ENCODE measurements at regions not wholly inside any gene's neighbourhood (a gene's known extent, or its start where the extent isn't known, plus 50 kb on each side); places are given as distances from the start of the nearest gene placed in this dataset.

DNA sequence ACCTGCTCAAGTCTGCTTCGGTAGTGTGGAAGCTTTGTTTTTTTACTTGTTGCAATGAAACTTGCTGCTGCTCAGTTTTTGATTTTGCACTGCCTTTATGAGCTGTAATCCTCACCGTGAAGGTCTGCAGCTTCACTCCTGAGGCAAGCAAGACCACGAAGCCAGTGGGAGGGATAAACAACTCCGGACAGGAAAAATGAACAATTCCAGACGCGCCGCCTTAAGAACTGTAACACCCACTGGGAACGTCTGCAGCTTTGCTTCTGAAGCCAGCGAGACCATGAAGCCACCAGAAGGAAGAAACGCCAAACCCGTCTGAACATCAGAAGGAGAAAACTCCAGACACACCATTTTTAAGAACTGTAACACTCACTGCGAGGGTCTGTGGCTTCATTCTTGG, 245.7 kb upstream of the REG3G start:
- TF ChIP-seq, protein P1, sequence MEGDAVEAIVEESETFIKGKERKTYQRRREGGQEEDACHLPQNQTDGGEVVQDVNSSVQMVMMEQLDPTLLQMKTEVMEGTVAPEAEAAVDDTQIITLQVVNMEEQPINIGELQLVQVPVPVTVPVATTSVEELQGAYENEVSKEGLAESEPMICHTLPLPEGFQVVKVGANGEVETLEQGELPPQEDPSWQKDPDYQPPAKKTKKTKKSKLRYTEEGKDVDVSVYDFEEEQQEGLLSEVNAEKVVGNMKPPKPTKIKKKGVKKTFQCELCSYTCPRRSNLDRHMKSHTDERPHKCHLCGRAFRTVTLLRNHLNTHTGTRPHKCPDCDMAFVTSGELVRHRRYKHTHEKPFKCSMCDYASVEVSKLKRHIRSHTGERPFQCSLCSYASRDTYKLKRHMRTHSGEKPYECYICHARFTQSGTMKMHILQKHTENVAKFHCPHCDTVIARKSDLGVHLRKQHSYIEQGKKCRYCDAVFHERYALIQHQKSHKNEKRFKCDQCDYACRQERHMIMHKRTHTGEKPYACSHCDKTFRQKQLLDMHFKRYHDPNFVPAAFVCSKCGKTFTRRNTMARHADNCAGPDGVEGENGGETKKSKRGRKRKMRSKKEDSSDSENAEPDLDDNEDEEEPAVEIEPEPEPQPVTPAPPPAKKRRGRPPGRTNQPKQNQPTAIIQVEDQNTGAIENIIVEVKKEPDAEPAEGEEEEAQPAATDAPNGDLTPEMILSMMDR (IDR thresholded peaks at IDR 0.05) = no peak
- no peak for TF ChIP-seq ZFX (IDR thresholded peaks at IDR 0.05; ENCODE audit: borderline replicate concordance)
- no peak overlapping the region for H3K27ac ChIP-seq

DNA sequence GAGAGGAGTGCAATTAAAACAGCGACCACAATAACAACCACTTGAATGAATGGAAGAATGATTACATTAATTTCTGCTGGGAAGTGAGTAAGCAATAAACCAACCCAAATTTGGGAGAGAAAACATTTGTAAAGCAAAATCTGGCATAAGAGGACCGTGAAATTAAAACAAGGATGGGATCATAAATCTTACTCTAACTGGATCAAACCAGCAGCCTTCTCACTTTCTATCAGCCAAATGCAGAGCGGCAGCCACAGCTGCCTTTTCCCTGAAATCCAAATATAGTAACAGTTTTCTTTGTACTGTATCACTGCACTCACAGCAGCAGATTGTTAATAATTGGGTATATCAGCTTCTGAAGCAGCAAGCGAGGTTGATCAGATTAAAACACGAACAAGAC, 245.2 kb upstream of the REG3G start:
- H3K27ac ChIP-seq = no peak overlapping the region
- TF ChIP-seq, protein P1 (IDR thresholded peaks at IDR 0.05) = no peak
- no peak for TF ChIP-seq ZFX (IDR thresholded peaks at IDR 0.05; ENCODE audit: borderline replicate concordance)

DNA sequence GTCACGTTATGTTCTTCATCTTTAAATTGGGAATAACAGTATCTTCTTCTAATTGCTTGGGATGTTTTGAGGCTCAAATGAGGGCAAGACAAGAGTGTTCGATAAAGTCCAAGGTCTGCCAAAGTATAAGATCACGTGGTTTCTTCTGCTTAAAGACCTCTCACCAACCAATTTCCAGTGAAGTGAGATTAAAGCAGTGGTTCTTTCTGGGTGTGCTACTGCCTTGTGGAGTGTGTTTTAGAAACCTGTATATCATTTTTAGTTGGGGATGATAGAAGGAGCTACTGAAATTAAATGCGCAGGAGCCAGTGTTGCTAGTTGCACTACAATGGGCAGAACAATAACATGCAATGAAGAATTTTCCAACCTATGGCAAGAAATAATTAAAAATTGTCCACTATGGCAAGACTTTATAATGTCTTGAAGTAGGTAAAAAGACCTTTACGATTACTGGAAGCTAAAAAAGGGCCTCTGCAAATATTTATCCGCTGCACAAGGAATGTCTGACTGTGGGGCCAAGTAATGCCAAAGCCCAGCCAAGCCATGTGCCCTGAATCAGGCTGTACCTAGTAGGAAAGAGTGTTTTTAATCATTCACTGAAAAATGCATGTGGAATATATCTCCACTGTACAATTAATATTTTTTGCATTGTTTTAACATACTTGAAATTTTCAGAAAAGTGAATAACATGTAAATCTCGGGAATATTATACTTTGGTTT, 244.5 kb upstream of the REG3G start:
- TF ChIP-seq, protein P1 (IDR thresholded peaks at IDR 0.05) = no peak
- no peak for TF ChIP-seq ZFX (IDR thresholded peaks at IDR 0.05; ENCODE audit: borderline replicate concordance)
- H3K27ac ChIP-seq = no peak overlapping the region

DNA sequence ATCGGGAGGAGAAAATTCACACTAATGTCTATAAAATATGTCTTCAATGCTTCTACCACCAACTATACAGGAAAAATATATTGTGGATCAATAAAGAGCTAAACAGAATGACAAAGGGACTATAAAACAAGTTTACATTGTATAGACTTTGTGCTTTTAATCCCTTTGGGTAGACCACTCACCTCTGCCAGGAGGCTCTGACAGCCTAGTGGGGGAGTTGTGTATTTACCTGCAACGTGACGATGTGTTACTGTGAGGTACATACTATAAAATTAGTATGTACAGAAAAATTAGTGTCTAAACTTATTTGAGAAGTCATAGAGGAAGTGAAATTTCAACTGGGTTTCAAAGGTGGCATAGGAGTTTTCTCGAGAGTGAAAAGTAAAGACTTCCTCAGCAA, 243.3 kb upstream of the REG3G start:
- no peak for TF ChIP-seq ZFX (IDR thresholded peaks at IDR 0.05; ENCODE audit: borderline replicate concordance)
- TF ChIP-seq, protein P1 (IDR thresholded peaks at IDR 0.05) = no peak
- no peak overlapping the region for H3K27ac ChIP-seq

DNA sequence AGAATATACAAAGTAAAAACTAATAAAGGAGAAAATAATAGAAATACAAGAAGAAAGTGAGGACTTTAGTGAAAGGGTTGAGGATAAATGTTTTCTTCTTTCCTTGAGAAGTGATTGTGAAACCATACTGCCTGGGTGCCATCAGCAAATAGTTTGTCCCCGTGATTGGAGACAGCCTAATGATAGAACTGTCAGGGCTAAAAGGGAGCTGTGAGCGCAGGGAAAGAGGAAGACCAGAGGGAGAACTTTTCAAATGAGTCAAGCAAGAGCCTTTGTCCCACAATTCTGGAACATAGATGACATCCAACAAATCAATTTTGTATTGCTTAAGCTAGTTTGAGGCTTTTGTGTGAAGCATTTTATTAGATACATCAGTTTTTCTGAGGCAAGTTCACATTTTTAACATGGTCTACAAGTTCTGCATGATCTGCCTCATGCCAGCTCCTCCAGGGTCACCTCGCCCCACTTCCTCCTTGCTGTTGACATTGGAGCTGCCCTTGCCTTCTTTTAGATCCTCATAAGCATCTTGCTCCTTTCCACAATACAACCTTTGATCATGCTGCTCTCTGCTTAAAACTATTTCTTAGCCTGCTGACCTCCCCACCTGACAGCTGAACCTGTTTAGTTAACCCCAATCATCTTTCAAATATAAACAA, 213.4 kb upstream of the REG3G start:
- H3K27ac ChIP-seq = no peak overlapping the region
- no peak for TF ChIP-seq ZFX (IDR thresholded peaks at IDR 0.05; ENCODE audit: borderline replicate concordance)
- TF ChIP-seq, protein P1 (IDR thresholded peaks at IDR 0.05) = no peak

DNA sequence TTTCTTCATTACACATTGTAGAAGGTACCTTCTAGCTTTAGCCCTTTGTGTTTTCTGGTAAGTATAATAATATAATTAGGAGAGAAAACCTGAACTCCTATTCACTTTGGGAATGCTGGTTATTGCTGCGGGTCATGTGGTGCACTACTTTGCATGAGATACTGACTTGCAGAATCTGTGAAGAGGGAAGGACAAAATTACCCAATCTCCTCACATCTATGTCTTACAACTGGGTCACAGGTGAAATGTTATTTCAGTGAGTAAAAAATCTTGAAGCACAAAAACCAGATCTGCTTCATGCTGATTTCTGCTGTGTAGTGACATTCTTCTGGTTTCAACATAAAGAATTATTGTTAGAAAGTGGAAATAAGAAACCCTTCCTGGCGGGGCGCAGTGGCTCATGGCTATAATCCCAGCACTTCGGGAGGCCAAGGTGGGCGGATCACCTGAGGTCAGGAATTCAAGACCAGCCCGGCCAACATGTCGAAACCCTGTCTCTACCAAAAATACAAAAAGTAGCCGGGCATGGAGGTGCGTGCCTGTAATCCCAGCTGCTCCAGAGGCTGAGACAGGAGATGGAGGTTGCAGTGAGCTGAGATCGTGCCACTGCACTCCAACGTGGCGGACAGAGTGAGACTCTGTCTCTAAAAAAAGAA, 211.0 kb upstream of the REG3G start:
- no peak overlapping the region for H3K27ac ChIP-seq
- TF ChIP-seq, protein P1 (IDR thresholded peaks at IDR 0.05) = no peak
- TF ChIP-seq ZFX (IDR thresholded peaks at IDR 0.05; ENCODE audit: borderline replicate concordance) = no peak

DNA sequence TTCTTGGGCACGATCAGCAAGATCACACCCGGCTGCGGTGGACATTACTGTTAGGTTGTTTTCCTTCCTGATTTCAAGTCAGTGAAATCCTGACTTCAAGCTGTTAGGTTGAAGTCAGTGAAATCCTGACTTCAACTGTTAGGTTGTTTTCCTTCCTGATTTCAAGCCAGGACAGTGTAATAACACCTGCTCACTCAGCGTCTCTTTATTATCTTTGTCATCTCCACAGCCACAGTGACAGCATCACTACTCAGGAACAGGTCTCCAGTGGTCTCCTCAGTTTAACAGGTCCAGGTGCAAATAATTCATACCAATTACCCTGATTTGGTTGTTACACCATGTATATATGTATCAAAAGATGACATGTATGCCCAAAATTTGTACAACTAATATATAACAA, 208.1 kb upstream of the REG3G start:
- TF ChIP-seq, protein P1 (IDR thresholded peaks at IDR 0.05) = no peak
- TF ChIP-seq ZFX (IDR thresholded peaks at IDR 0.05; ENCODE audit: borderline replicate concordance) = no peak
- no peak overlapping the region for H3K27ac ChIP-seq
